ENCODE measurements at regions not wholly inside any gene's neighbourhood (a gene's known extent, or its start where the extent isn't known, plus 50 kb on each side); places are given as distances from the start of the nearest gene placed in this dataset.

GRCh38 chr1:4562321-4562720 is 92.1 kb upstream of the AJAP1 start:
- no peak for DNase-seq

GRCh38 chr1:4563586-4563985 is 90.8 kb upstream of the AJAP1 start:
- no peak for DNase-seq

GRCh38 chr1:4564051-4564450 is 90.4 kb upstream of the AJAP1 start:
- DNase-seq: no peak

- no peak for DNase-seq
Measured at GRCh38 chr1:4565166-4565565, 89.2 kb upstream of the AJAP1 start.

- no peak for DNase-seq
Measured at GRCh38 chr1:4565801-4566449, 88.5 kb upstream of the AJAP1 start.

GRCh38 chr1:4571263-4571662 is 83.1 kb upstream of the AJAP1 start:
- no peak for DNase-seq

- no peak for DNase-seq
Measured at GRCh38 chr1:4573526-4573925, 80.9 kb upstream of the AJAP1 start.

GRCh38 chr1:4581807-4582206 is 72.6 kb upstream of the AJAP1 start:
- DNase-seq: no peak

GRCh38 chr1:4584449-4584848 is 70.0 kb upstream of the AJAP1 start:
- DNase-seq: no peak

- DNase-seq: peak; percentile 1
Measured at GRCh38 chr1:4585216-4585615, 69.2 kb upstream of the AJAP1 start.

GRCh38 chr1:4585705-4586104 is 68.7 kb upstream of the AJAP1 start:
- DNase-seq: no peak

- DNase-seq: no peak
Measured at GRCh38 chr1:4586611-4587160, 67.7 kb upstream of the AJAP1 start.

GRCh38 chr1:4587721-4588120 is 66.7 kb upstream of the AJAP1 start:
- no peak for DNase-seq

GRCh38 chr1:4590756-4591155 is 63.7 kb upstream of the AJAP1 start:
- no peak for DNase-seq

GRCh38 chr1:4591926-4592325 is 62.5 kb upstream of the AJAP1 start:
- no peak for DNase-seq

- DNase-seq: no peak
Measured at GRCh38 chr1:4593106-4593505, 61.3 kb upstream of the AJAP1 start.

GRCh38 chr1:4594286-4594991 is 60.0 kb upstream of the AJAP1 start:
- no peak for DNase-seq

- DNase-seq: no peak
Measured at GRCh38 chr1:4595341-4596225, 58.8 kb upstream of the AJAP1 start.

- no peak for DNase-seq
Measured at GRCh38 chr1:4596486-4596885, 57.9 kb upstream of the AJAP1 start.

- DNase-seq: no peak
Measured at GRCh38 chr1:4597020-4597419, 57.4 kb upstream of the AJAP1 start.

- DNase-seq: no peak
Measured at GRCh38 chr1:4598561-4598960, 55.8 kb upstream of the AJAP1 start.

- no peak for DNase-seq
Measured at GRCh38 chr1:4599521-4599920, 54.9 kb upstream of the AJAP1 start.

GRCh38 chr1:4599951-4600481 is 54.4 kb upstream of the AJAP1 start:
- DNase-seq: no peak
